ENCODE measurements at regions not wholly inside any gene's neighbourhood (a gene's known extent, or its start where the extent isn't known, plus 50 kb on each side); places are given as distances from the start of the nearest gene placed in this dataset.

- H3K27ac Mint-ChIP-seq, result no peak overlapping the region
These were observed 50.4 kb upstream of the ZNF354A start for GRCh38 chr5:178780581-178781498.

More at GRCh38 chr5:178780581-178781498, 50.4 kb upstream of the ZNF354A start:
- Histone ChIP-seq H3K79me2 (replicated peaks; ENCODE audit: insufficient read depth) (no peaks in the 10 kb centered on the region), H3K9me2 (ENCODE audit: insufficient read depth) (no peaks in the 10 kb centered on the region), H3F3A (replicated peaks; ENCODE audit: low read depth) (no peaks in the 10 kb centered on the region), H3K4me2 (no peak overlapping the region), H3K27me3 (ENCODE audit: insufficient read depth) (no peaks in the 10 kb centered on the region), H2AFZ (no peak overlapping the region), H3K4me1 (ENCODE audit: insufficient read depth) (no peaks in the 10 kb centered on the region), H3K27ac (ENCODE audit: low read depth) (no peak overlapping the region), H4K20me1 (replicated peaks; ENCODE audit: insufficient read depth) (no peaks in the 10 kb centered on the region), H3K4me3 (no peak overlapping the region), H3K36me3 (ENCODE audit: insufficient read depth) (no peaks in the 10 kb centered on the region)
- H3K27me3 Mint-ChIP-seq (ENCODE audit: insufficient read depth, low read depth, poor library complexity), result peaks cover 5% of the 10 kb centered on the region
- TF ChIP-seq CREB1 (CRISPR knock-in tag; IDR thresholded peaks at IDR 0.05; ENCODE audit: low read depth) (no peak), JUNB (IDR thresholded peaks at IDR 0.05; ENCODE audit: unreplicated experiment) (no peak), ZNF114 (CRISPR knock-in tag; IDR thresholded peaks at IDR 0.05) (no peak), EZH2 (IDR thresholded peaks at IDR 0.05; ENCODE audit: low read depth, unreplicated experiment) (no peak), EZH2phosphoT487 (IDR thresholded peaks at IDR 0.05; ENCODE audit: unreplicated experiment) (no peak), ZNF462 (CRISPR knock-in tag; IDR thresholded peaks at IDR 0.05) (no peak), STAT1 (IDR thresholded peaks at IDR 0.05; ENCODE audit: unreplicated experiment) (no peak)
- TF ChIP-seq, protein P1, sequence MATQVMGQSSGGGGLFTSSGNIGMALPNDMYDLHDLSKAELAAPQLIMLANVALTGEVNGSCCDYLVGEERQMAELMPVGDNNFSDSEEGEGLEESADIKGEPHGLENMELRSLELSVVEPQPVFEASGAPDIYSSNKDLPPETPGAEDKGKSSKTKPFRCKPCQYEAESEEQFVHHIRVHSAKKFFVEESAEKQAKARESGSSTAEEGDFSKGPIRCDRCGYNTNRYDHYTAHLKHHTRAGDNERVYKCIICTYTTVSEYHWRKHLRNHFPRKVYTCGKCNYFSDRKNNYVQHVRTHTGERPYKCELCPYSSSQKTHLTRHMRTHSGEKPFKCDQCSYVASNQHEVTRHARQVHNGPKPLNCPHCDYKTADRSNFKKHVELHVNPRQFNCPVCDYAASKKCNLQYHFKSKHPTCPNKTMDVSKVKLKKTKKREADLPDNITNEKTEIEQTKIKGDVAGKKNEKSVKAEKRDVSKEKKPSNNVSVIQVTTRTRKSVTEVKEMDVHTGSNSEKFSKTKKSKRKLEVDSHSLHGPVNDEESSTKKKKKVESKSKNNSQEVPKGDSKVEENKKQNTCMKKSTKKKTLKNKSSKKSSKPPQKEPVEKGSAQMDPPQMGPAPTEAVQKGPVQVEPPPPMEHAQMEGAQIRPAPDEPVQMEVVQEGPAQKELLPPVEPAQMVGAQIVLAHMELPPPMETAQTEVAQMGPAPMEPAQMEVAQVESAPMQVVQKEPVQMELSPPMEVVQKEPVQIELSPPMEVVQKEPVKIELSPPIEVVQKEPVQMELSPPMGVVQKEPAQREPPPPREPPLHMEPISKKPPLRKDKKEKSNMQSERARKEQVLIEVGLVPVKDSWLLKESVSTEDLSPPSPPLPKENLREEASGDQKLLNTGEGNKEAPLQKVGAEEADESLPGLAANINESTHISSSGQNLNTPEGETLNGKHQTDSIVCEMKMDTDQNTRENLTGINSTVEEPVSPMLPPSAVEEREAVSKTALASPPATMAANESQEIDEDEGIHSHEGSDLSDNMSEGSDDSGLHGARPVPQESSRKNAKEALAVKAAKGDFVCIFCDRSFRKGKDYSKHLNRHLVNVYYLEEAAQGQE (IDR thresholded peaks at IDR 0.05; ENCODE audit: unreplicated experiment), result no peak
- peaks cover 32% of the 10 kb centered on the region for H3K36me3 Mint-ChIP-seq (ENCODE audit: low read depth)
- no peak for DNase-seq (ENCODE audit: low spot score)
- ATAC-seq, result no peak
- peaks cover 94% of the 10 kb centered on the region for H3K9me3 Mint-ChIP-seq
- H3K4me3 Mint-ChIP-seq, result no peak overlapping the region
- no peaks in the 10 kb centered on the region for H3K4me1 Mint-ChIP-seq
